ENCODE measurements at regions not wholly inside any gene's neighbourhood (a gene's known extent, or its start where the extent isn't known, plus 50 kb on each side); places are given as distances from the start of the nearest gene placed in this dataset.

DNA sequence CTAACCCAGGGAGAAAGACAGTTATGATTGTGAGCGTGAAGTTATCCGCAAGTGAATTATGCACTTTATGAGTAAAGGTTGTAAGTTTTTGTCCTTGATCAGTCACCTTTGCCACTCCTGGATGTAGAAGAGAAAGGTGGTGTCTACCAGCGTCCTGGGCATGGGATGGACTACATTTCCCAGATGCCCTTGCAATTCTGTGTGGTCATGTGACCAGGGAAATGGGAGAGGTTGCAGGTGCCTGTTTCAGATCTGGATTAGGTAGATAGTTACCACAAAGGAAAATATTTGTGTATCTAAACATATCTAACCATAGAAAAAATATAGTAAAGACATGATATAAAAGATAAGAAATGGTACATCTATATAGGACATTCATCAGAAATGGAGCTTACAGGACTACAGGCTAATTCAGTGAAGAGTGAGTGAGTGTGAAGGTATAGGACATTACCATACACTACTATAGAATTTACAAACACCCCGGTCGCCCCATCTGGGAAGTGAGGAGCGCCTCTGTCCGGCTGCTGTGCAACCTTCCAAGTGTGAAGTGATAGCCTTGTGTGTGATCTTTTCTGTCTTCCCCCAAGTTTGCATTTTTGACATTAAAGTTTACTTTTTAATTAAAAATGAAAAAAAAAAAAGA, 51.6 kb upstream of the CACNA1A start:
- Histone ChIP-seq H3K36me3 (ENCODE audit: low read depth, low read length) (no peaks in the 10 kb centered on the region), H3K9ac (ENCODE audit: low read length) (no peak overlapping the region), H3K27ac (ENCODE audit: low read length) (no peak overlapping the region), H2AFZ (ENCODE audit: low read length) (no peak overlapping the region), H3K9me2 (replicated peaks; ENCODE audit: low read length) (no peaks in the 10 kb centered on the region), H3K9me3 (ENCODE audit: low read length) (no peaks in the 10 kb centered on the region), H3K4me1 (ENCODE audit: insufficient read depth, low read length) (no peaks in the 10 kb centered on the region), H3F3A (ENCODE audit: low read length, unreplicated experiment) (no peaks in the 10 kb centered on the region), H3K4me2 (ENCODE audit: low read length) (no peak overlapping the region), H3K79me2 (ENCODE audit: low read length) (no peaks in the 10 kb centered on the region), H4K20me1 (ENCODE audit: low read length) (no peaks in the 10 kb centered on the region), H3K4me3 (ENCODE audit: low read length) (no peak overlapping the region), H3K27me3 (ENCODE audit: low read length) (peaks cover 52% of the 10 kb centered on the region)
- TF ChIP-seq EZH2 (IDR thresholded peaks at IDR 0.05; ENCODE audit: low read length, unreplicated experiment) (no peak), EZH2phosphoT487 (IDR thresholded peaks at IDR 0.05; ENCODE audit: borderline replicate concordance, low read length) (no peak)
- TF ChIP-seq, protein P1, sequence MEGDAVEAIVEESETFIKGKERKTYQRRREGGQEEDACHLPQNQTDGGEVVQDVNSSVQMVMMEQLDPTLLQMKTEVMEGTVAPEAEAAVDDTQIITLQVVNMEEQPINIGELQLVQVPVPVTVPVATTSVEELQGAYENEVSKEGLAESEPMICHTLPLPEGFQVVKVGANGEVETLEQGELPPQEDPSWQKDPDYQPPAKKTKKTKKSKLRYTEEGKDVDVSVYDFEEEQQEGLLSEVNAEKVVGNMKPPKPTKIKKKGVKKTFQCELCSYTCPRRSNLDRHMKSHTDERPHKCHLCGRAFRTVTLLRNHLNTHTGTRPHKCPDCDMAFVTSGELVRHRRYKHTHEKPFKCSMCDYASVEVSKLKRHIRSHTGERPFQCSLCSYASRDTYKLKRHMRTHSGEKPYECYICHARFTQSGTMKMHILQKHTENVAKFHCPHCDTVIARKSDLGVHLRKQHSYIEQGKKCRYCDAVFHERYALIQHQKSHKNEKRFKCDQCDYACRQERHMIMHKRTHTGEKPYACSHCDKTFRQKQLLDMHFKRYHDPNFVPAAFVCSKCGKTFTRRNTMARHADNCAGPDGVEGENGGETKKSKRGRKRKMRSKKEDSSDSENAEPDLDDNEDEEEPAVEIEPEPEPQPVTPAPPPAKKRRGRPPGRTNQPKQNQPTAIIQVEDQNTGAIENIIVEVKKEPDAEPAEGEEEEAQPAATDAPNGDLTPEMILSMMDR (conservative IDR thresholded peaks at IDR 0.05; ENCODE audit: low read depth, low read length) = no peak
- POLR2A ChIA-PET (ENCODE audit: unreplicated experiment) = no interaction called here
- no peak; the same call in 1 of the 2 replicates for ATAC-seq
- intact Hi-C loops (cut with micrococcal nuclease) = no loop called here
- CTCF ChIA-PET = no interaction called here
- BruUV-seq (replicated peaks) = no TSS peak
- peak; percentile 44 for DNase-seq

DNA sequence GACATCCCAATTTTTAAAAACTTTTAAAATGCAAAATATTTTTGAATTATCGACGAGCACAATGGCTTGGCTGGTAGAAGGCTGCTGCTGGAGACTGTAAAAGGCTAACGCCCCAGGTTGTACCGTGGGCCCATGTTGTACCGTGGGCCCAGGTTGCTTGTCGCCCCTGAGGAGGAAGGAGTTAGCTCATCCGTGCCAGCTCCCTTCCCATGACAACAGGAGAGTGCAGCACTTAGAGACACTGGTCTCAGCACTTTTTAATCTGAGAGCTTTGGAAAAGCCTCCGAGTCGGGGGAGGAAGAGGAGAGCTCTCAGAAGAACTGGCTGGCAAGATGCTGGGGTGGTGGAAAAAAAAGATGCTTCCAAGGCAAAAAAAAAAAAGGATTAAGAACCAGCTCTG, 50.3 kb upstream of the CACNA1A start:
- H3K36me3 ChIP-seq (ENCODE audit: low read depth, low read length) = no peaks in the 10 kb centered on the region
- H3K9ac ChIP-seq (ENCODE audit: low read length) = no peak overlapping the region
- no peak overlapping the region for H3K4me2 ChIP-seq (ENCODE audit: low read length)
- no TSS peak for BruUV-seq (replicated peaks)
- H2AFZ ChIP-seq (ENCODE audit: low read length) = no peak overlapping the region
- no peaks in the 10 kb centered on the region for H3K9me2 ChIP-seq (replicated peaks; ENCODE audit: low read length)
- no peaks in the 10 kb centered on the region for H3K4me1 ChIP-seq (ENCODE audit: insufficient read depth, low read length)
- no peaks in the 10 kb centered on the region for H3K9me3 ChIP-seq (ENCODE audit: low read length)
- TF ChIP-seq, protein P1 (conservative IDR thresholded peaks at IDR 0.05; ENCODE audit: low read depth, low read length) = no peak
- no peak for TF ChIP-seq EZH2phosphoT487 (IDR thresholded peaks at IDR 0.05; ENCODE audit: borderline replicate concordance, low read length)
- TF ChIP-seq EZH2 (IDR thresholded peaks at IDR 0.05; ENCODE audit: low read length, unreplicated experiment) = no peak
- intact Hi-C loops (cut with micrococcal nuclease) = no loop called here
- H3F3A ChIP-seq (ENCODE audit: low read length, unreplicated experiment) = no peaks in the 10 kb centered on the region
- H3K4me3 ChIP-seq (ENCODE audit: low read length) = no peak overlapping the region
- no peak for ATAC-seq
- ChIA-PET POLR2A (ENCODE audit: unreplicated experiment) (interaction anchor here (0.5 kb wide), 1 partner anchor 589 kb away, joined by 6 read pairs; no protein-coding TSS in a partner anchor), CTCF (interaction anchor here (0.5 kb wide), 1 partner anchor 42 kb away, joined by 7 read pairs; no protein-coding TSS in a partner anchor)
- H4K20me1 ChIP-seq (ENCODE audit: low read length) = no peaks in the 10 kb centered on the region
- no peak overlapping the region for H3K27ac ChIP-seq (ENCODE audit: low read length)
- no peak for DNase-seq
- H3K27me3 ChIP-seq (ENCODE audit: low read length) = peaks cover 61% of the 10 kb centered on the region
- no peaks in the 10 kb centered on the region for H3K79me2 ChIP-seq (ENCODE audit: low read length)

All from PC-3 (cell line).